WERI-Rb-1 (cell line): ENCODE measurements at regions not wholly inside any gene's neighbourhood (a gene's known extent, or its start where the extent isn't known, plus 50 kb on each side); places are given as distances from the start of the nearest gene placed in this dataset.
A peak's percentile ranks its signal among the peaks of the same experiment; 100 is the strongest.
"Not testable (repeated sequence)": the region's sequence is repeated elsewhere in the genome, so short reads cannot be mapped to it uniquely, and the experiment has no call there.

Source experiments
- DNase-seq: peaks from one replicate; pipeline ENCODE4 v3.0.0-alpha.2; 2020
- H3K27ac ChIP-seq: fragments of 250-450 bp; sonication (Bioruptor Pico); 2 replicates; pipeline ENCODE4 v1.5.1; 2020; ENCODE audit warnings: mild to moderate bottlenecking, moderate library complexity
- H3K27me3 ChIP-seq: fragments of 250-450 bp; sonication (Bioruptor Pico); 2 replicates; pipeline ENCODE4 v1.5.1; 2021; ENCODE audit warnings: mild to moderate bottlenecking, low read depth, moderate library complexity; ENCODE audit not compliant: insufficient read depth, severe bottlenecking
- H3K36me3 ChIP-seq: fragments of 250-450 bp; sonication (Bioruptor Pico); 2 replicates; pipeline ENCODE4 v1.5.1; 2020; ENCODE audit warnings: mild to moderate bottlenecking, moderate library complexity
- H3K4me3 ChIP-seq: 2 replicates; pipeline ENCODE4 v1.5.1; 2011; ENCODE audit warnings: low read depth, mild to moderate bottlenecking, control low read depth, low read length
- H3K9me3 ChIP-seq: fragments of 250-450 bp; sonication (Bioruptor Pico); 2 replicates; pipeline ENCODE4 v1.5.1; 2021; ENCODE audit warnings: mild to moderate bottlenecking, moderate library complexity; ENCODE audit not compliant: severe bottlenecking

DNA sequence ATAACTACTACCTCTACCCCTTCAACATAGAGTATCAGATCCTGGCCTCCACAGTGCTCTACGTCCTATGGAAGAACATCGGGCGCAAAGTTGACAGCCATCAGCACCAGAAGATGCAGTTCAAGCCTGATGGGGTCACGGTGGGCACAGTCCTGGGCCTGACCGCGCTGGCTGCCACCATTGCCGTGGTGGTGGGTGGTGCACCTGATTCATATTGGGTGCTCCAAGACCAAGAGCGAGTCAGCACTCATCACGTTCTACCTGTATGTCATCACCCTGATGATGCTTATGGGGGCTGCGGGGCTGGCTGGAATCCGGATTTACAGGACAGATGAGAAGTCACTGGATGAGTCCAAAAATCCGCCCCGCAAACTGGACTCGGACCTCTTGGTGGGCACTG is 846.4 kb downstream of the RPIA start:
- DNase-seq = not testable (repeated sequence)

DNA sequence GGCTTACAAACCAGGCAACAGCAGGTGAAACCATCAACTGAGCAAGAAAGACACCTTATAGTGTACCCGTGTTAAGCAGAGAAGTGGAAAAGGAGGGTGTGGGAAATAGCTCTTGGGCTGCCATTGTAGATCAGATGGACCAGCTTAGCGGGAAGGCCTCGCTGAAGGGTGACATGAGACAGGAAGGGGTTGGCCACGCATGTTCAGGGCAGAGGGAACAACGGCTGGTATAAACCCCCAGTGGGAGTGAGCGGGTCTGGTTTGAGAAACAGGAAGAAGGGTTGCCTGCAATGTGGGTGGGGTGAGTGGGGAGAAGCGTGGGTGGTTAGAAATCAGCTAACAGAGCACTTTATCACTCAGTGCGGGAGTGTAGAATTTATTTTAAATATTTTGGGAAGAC is 852.6 kb downstream of the RPIA start:
- H3K36me3 ChIP-seq, H3K27ac ChIP-seq, H3K9me3 ChIP-seq, H3K4me3 ChIP-seq, H3K27me3 ChIP-seq, DNase-seq: not testable (repeated sequence)

More for the DNA sequence above, 846.4 kb downstream of the RPIA start:
- H3K4me3 ChIP-seq, H3K9me3 ChIP-seq, H3K36me3 ChIP-seq, H3K27ac ChIP-seq, H3K27me3 ChIP-seq: not testable (repeated sequence)

DNA sequence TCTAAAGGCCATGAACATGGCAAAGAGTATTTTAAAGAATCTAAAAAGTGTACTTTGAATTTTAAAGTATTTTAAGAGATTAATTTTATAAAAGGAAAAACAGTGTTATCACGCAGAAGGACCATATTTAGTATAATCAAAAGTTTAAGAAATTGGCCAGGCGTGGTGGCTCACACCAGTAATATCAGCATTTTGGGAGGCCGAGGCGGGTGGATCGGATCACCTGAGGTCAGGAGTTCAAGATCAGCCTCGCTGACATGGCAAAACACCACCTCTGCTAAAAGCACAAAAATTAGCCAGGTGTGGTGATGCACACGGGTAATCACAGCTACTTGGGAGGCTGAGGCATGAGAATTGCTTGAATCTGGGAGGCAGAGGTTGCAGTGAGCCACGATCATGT is 887.7 kb downstream of the RPIA start:
- not testable (repeated sequence) for H3K27ac ChIP-seq, H3K4me3 ChIP-seq, DNase-seq, H3K9me3 ChIP-seq, H3K27me3 ChIP-seq, H3K36me3 ChIP-seq

DNA sequence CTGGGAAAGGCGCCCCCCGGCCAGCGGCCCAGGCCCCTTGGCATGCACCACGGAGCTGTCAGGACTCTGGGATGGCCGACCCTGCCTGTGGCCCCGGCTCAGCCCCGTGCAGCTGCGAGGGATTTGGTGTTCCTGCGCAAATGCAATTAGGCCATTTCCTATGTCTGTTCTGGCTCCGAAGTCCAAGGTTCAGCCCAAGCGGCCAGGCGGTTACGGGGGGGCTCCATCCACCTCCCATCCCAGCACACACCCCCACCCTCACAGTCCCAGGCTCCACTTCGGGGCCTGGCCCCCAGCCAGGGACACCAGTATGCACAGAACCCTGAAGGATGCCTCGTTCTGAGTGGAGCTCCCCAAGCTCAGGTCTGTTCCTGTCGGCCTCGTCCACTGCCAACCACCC is 891.3 kb downstream of the RPIA start:
- not testable (repeated sequence) for H3K9me3 ChIP-seq, H3K27me3 ChIP-seq, H3K36me3 ChIP-seq, H3K27ac ChIP-seq, DNase-seq, H3K4me3 ChIP-seq

DNA sequence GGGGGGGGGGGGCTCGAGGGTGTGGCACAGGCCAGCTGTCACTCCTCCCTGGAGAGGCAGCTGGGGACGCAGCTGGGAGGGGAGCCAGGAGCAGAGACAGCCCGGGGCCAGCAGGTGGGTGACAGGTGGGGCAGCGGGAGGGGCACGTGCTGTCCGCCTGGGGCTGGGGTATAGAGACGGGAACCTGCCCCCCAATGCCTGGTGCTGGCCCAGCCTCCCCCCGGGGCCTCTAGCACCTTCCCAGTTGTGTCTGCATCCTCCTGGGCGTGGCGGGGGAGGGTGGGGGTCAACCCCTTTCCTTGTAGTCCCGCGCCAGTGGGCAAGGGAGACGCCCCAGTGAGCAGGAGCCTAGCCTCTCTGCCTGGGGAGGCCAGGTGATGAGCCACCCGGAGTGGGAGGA is 892.6 kb downstream of the RPIA start:
- not testable (repeated sequence) for H3K27ac ChIP-seq, H3K27me3 ChIP-seq, DNase-seq, H3K9me3 ChIP-seq, H3K36me3 ChIP-seq, H3K4me3 ChIP-seq

DNA sequence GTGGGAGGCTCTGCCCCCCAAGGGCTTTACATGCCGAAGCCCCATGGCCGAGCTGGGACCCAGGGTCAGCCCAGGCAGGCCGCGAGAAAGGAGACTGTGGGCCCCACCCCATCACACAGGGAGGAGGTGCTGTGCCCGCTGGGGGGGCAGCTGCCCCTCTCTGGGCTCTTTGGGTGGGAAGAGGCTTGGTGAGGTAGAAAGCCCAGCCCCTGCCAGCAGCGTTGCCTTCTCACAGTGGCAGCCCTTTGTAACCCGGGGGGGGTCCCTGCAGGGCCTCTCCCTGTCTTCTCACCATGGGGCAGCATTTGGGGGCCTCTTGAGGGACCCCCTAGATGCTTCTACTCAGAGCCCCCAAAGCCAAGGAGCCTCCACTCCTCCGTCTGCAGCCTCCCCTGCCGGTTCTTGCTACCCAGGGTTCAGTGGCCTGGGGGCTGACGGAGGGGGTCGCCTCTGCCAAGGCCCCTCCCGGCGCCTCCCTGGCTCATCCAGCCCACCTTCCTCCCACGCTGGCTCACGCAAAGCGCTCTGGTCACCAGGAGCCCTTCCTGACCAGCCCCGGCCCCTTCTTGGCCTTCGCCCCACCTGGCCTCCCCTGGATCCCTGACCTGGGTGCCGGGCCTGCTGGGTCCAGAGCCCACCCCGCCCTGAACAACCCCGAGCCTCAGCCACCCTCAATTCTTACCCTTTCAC is 893.5 kb downstream of the RPIA start:
- H3K36me3 ChIP-seq, H3K27me3 ChIP-seq, H3K9me3 ChIP-seq, DNase-seq, H3K27ac ChIP-seq: not testable (repeated sequence)
- H3K4me3 ChIP-seq = peak overlapping the region; percentile 36

DNA sequence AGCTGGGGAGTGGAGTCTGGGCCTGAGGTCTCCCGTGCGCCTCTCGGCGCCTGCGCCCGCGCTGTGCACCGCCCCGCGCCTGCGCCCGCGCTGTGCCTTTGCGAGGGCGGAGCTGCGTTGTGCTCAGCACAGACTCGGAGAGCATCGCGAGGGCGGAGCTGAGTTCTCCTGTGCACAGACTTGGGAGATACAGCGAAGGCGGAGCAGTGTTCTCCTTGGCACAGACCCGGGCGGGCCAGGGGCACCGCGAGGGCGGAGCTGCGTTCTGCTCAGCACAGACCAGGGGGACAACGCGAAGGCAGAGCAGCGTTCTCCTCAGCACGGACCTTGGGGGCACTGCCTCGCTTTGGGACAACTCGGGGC is 894.1 kb downstream of the RPIA start:
- not testable (repeated sequence) for H3K27ac ChIP-seq, H3K9me3 ChIP-seq, H3K36me3 ChIP-seq, H3K27me3 ChIP-seq
- DNase-seq = peak; percentile 81
- peak overlapping the region; percentile 47 for H3K4me3 ChIP-seq

DNA sequence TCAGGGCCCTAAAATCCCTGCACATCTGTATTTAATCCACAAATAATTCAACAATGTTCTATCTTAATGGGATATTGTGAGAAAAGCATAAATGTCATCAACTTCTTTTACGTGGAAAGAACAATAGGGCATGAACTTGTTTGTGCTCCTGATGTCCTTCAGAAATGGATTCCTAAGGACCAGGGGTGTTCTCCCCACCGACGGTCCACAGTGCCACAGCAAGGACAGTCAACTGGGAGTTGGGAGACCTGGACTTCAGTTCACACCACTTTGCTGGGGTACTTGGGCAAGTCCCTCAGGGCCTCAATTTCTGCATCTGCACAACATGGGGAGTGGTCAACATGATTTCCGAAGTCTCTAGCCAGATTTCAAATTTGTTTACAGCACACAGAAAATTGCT is 908.4 kb downstream of the RPIA start:
- not testable (repeated sequence) for H3K9me3 ChIP-seq, DNase-seq

DNA sequence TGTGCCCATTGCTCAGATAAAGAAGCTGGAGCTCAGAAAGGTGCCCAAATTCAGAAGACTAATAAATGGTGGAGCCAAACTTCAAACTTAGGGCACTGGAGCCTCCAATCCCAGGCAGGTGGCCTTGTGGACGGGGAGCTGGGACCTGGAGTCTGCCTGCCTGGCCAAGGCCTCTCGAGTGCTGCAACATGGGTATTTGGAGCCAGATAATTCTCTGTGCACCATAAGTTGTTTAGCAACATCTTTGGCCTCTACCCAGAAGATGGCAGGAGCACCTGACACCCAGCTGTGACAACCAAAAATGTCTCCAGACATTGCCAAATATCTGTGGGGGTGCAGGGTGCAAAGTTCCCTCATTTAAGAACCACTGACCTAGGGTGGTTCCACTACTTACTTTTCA is 915.0 kb downstream of the RPIA start:
- not testable (repeated sequence) for DNase-seq, H3K27ac ChIP-seq, H3K36me3 ChIP-seq, H3K4me3 ChIP-seq, H3K9me3 ChIP-seq
- H3K27me3 ChIP-seq = peaks cover 11% of the 10 kb centered on the region

More for the DNA sequence above, 908.4 kb downstream of the RPIA start:
- H3K36me3 ChIP-seq, H3K27ac ChIP-seq, H3K27me3 ChIP-seq, H3K4me3 ChIP-seq: not testable (repeated sequence)

DNA sequence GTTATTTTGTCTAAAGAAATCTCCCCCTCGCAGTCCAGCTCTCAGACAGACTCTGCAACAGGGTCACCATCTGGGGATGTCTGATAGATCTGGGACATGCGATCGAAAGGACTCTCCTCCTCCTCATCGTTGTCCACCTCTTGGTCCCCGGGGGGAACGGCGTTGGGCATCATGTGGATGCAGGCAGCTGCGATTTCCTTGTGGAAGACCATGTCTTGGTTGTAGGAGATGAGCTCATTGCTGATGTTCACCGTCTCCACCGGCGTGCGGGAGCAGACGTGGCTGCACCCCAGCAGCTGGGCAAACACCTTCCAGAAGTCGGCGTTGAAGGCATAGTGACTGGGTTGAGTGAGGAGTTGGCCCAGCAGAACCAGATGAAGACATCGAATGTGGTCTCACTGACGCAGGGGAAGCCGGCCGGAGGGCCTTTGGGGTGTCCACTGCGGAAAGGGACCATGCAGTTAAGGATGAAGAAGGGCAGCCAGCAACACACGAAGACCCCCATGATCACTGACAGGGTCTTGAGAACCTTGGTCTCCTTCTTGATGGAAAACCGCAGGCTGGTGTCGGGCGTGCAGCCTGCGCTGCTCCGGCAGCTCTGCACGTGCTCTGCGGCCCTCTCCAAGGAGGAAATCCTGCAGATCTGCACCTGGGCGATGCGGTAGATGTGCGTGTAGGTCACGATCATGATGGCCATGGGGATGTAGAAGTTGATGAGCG is 918.9 kb downstream of the RPIA start:
- DNase-seq, H3K36me3 ChIP-seq, H3K9me3 ChIP-seq, H3K4me3 ChIP-seq, H3K27ac ChIP-seq: not testable (repeated sequence)
- peaks cover 14% of the 10 kb centered on the region for H3K27me3 ChIP-seq

DNA sequence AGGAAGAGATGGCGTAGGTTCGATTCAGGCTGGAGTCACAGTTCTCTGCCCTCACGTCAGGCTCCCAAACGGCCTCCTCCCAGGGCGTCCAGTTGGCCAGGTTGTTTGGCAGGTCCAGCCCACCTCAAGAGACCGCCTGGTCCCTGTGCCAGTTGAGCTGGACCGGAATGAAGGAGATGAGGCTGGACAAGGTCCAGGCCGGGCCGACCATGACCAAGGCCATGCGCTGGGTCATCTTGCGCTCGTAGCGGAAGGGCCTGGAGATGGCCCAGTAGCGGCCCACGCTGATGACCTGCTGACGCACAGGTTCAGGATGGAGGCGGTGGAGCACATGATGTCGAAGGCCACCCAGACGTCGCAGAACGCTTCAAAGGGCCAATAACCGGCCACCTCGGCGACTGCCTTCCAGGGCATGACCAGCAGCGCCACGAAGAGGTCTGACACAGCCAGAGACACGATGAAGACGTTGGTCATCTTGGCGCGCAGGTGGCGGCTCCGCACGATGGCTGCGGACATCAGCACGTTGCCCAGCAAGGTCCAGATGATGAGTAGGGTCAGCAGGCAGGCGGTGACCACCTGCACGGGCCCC is 919.5 kb downstream of the RPIA start:
- H3K4me3 ChIP-seq, H3K27ac ChIP-seq, DNase-seq, H3K9me3 ChIP-seq, H3K36me3 ChIP-seq: not testable (repeated sequence)
- H3K27me3 ChIP-seq = peaks cover 14% of the 10 kb centered on the region

DNA sequence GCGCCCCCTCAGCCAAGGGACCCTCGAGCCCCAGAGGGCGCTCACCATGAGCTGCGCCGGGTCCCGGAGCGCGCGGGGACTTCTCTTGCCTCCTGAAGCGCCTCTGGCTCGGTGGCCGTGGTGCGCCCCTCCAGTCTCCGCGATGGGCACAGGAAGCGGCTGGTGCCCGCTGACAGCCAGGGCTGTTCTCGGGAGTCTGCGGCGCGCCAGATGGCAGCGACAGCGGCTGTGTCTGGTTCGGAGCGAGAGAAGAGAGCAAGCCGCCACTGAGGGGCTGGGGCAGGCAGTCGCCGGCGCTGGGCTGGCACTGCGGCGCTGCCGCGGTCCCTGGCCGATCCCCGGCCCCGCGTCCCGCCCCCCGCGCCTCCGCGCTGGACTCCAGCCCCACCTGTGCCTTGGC is 920.2 kb downstream of the RPIA start:
- H3K4me3 ChIP-seq = not testable (repeated sequence)

DNA sequence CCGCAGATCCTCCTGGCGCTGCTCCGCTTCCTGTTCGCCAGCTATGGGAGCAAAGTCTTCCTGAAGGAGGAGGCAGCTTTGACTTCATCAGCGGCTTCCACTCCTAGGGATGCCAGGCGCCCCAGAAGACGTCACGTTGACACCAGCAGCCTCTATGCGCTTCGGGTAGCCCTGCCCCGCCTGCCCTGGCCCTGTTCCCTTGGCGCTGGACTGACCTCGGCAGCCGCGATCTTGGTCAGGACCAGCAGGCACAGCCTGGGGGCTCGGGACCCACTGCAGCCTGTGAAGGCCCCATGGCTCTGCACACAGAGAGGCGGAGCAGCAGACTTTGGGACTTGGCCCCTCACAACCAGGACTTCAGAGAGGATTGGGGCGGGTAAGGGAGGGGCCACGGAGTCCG is 957.8 kb downstream of the RPIA start:
- DNase-seq, H3K36me3 ChIP-seq, H3K27ac ChIP-seq, H3K27me3 ChIP-seq, H3K9me3 ChIP-seq, H3K4me3 ChIP-seq: not testable (repeated sequence)

More for the DNA sequence above, 920.2 kb downstream of the RPIA start:
- DNase-seq, H3K9me3 ChIP-seq, H3K27ac ChIP-seq, H3K36me3 ChIP-seq: not testable (repeated sequence)
- peaks cover 14% of the 10 kb centered on the region for H3K27me3 ChIP-seq

DNA sequence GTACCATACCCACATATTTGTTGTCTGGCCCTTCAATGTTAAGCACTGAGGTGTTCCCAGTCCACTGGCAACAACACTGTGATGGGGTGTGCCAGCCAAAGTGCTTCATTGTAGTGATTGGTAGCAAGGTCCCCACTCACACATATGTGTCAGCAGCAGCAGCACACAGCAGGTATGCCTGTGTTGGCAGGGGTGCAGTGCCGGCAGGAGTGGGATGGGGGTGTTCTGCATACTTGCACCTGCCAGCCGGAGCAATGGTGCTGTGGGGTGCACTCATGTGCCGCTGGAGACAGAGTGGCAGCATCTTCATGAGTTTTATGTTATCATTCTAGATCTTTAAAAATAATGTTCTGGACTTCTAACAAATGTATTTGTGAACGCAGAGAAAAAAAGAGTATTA is 987.8 kb downstream of the RPIA start:
- H3K27me3 ChIP-seq = peaks cover 27% of the 10 kb centered on the region
- not testable (repeated sequence) for DNase-seq, H3K4me3 ChIP-seq, H3K9me3 ChIP-seq, H3K27ac ChIP-seq, H3K36me3 ChIP-seq
